Endothelial cell of umbilical vein (primary cell): ENCODE measurements at regions not wholly inside any gene's neighbourhood (a gene's known extent, or its start where the extent isn't known, plus 50 kb on each side); places are given as distances from the start of the nearest gene placed in this dataset.

Source experiments
- BruUV-seq: library from RNA; stranded (reverse); fragments of 400-500 nt; replicated peaks from 2 replicates; lab custom pipeline; 2021; lab: Mats Ljungman, UMichigan
- CTCF ChIA-PET: fragments of 300-600, 350-600 bp; sonication (Branson Sonifier 250); formaldehyde crosslinking; loops from one replicate; lab custom pipeline; 2021; ENCODE audit warnings: antibody characterized with exemption, inconsistent platforms; lab: Charles Lee
- POLR2A ChIA-PET: fragments of 300-600, 350-600 bp; sonication (Branson Sonifier 250); formaldehyde crosslinking; loops from one replicate; lab custom pipeline; 2021; ENCODE audit warnings: antibody characterized with exemption, inconsistent platforms; lab: Charles Lee
- DNase-seq: peaks from one replicate; pipeline ENCODE4 v3.0.0-alpha.2; 2011; ENCODE audit warnings: low read depth, low spot score
- FAIRE-seq: peaks from 2 replicates; lab custom pipeline; 2011; peaks lifted over from hg19 to GRCh38; lab: Jason Lieb, UNC
- H2AFZ ChIP-seq: 2 replicates; pipeline ENCODE4 v1.6.0; 2012; ENCODE audit warnings: low read depth, low read length, control low read depth, inconsistent platforms
- H3K27ac ChIP-seq: 2 replicates; pipeline ENCODE4 v1.5.1; 2011; ENCODE audit warnings: low read depth, mild to moderate bottlenecking, control low read depth, low read length, moderate library complexity; ENCODE audit not compliant: insufficient read depth
- H3K27me3 ChIP-seq, 2 experiments: 2 replicates each; pipeline versions ENCODE4 v1.6.0 to v1.6.1; 2011; ENCODE audit warnings: low read length in 2 of 2, mixed read lengths in 1 of 2; ENCODE audit not compliant: control insufficient read depth in 2 of 2, insufficient read depth in 2 of 2
- H3K36me3 ChIP-seq, 2 experiments: 2 replicates in 1 of 2; 3 replicates in 1 of 2; pipeline ENCODE4 v1.5.1; 2011; ENCODE audit warnings: low read length in 2 of 2, mild to moderate bottlenecking in 1 of 2, moderate library complexity in 1 of 2; ENCODE audit not compliant: control insufficient read depth in 2 of 2, insufficient read depth in 2 of 2; ENCODE audit errors: extremely low read depth in 1 of 2
- H3K4me1 ChIP-seq: 3 replicates; pipeline ENCODE4 v1.5.1; 2011; ENCODE audit warnings: mild to moderate bottlenecking, low read length; ENCODE audit not compliant: control insufficient read depth, insufficient read depth; ENCODE audit errors: extremely low read depth
- H3K4me2 ChIP-seq: 2 replicates; pipeline ENCODE4 v1.6.1; 2011; ENCODE audit warnings: low read length, control low read depth, mixed read lengths; ENCODE audit not compliant: insufficient read depth
- H3K4me3 ChIP-seq, 3 experiments: fragments of 200-600 bp in 1 of 3; sonication (generic), shearing (Covaris generic) in 1 of 3; replicated peaks in 1 of 3; 2 replicates each; pipeline ENCODE4 v1.5.1; 2011 to 2016; ENCODE audit warnings: control low read depth in 3 of 3, low read length in 3 of 3, mild to moderate bottlenecking in 2 of 3, inconsistent platforms in 1 of 3, low read depth in 1 of 3, moderate library complexity in 1 of 3; ENCODE audit not compliant: insufficient read depth in 1 of 3
- H3K79me2 ChIP-seq: 2 replicates; pipeline ENCODE4 v1.6.0; 2012; ENCODE audit warnings: low read length, inconsistent platforms; ENCODE audit not compliant: control insufficient read depth, insufficient read depth
- H3K9ac ChIP-seq: replicated peaks from 2 replicates; pipeline ENCODE3; 2011; ENCODE audit warnings: low read length, control low read depth; ENCODE audit not compliant: insufficient read depth; ENCODE audit errors: extremely low read depth
- H3K9me1 ChIP-seq: replicated peaks from 3 replicates; pipeline ENCODE4 v1.6.0; 2011; ENCODE audit warnings: mild to moderate bottlenecking, low read length; ENCODE audit not compliant: control insufficient read depth, insufficient read depth; ENCODE audit errors: extremely low read depth
- H3K9me3 ChIP-seq: replicated peaks from 2 replicates; pipeline ENCODE4 v1.5.1; 2012; ENCODE audit warnings: low read length, inconsistent platforms; ENCODE audit not compliant: control insufficient read depth, insufficient read depth
- H4K20me1 ChIP-seq: replicated peaks from 2 replicates; pipeline ENCODE3; 2011; ENCODE audit warnings: mild to moderate bottlenecking, low read length; ENCODE audit not compliant: control insufficient read depth, insufficient read depth; ENCODE audit errors: extremely low read depth
- CTCF ChIP-seq, 2 donors: IDR thresholded peaks; 1 replicate in 1 of 2; 2 replicates in 1 of 2; pipeline ENCODE4 v1.5.1; 2011; ENCODE audit warnings: low read length in 2 of 2, mild to moderate bottlenecking in 2 of 2, moderate library complexity in 2 of 2, control low read depth in 1 of 2, inconsistent platforms in 1 of 2, low read depth in 1 of 2; ENCODE audit not compliant: insufficient read depth in 1 of 2; ENCODE audit errors: extremely low read depth in 1 of 2
- EZH2 ChIP-seq: IDR thresholded peaks from 2 replicates; pipeline ENCODE4 v1.6.1; 2012; ENCODE audit warnings: borderline replicate concordance, low read depth, mild to moderate bottlenecking, moderate library complexity, low read length, inconsistent platforms; ENCODE audit not compliant: severe bottlenecking
- FOS ChIP-seq: IDR thresholded peaks from 2 replicates; pipeline ENCODE4 v1.6.1; 2011; ENCODE audit warnings: mild to moderate bottlenecking, low read length, moderate library complexity, borderline replicate concordance; ENCODE audit not compliant: insufficient read depth
- GATA2 ChIP-seq: IDR thresholded peaks from 2 replicates; pipeline ENCODE4 v1.7.0; 2011; ENCODE audit warnings: low read depth, mild to moderate bottlenecking, moderate library complexity, mixed read lengths, low read length; ENCODE audit not compliant: insufficient read length, insufficient read depth
- JUN ChIP-seq: IDR thresholded peaks from 2 replicates; pipeline ENCODE4 v1.6.1; 2011; ENCODE audit warnings: borderline replicate concordance, low read depth; ENCODE audit not compliant: insufficient read length, insufficient read depth
- MAX ChIP-seq: IDR thresholded peaks from 2 replicates; pipeline ENCODE4 v1.6.1; 2011; ENCODE audit not compliant: insufficient read depth, insufficient read length
- MYC ChIP-seq: IDR thresholded peaks from one replicate; pipeline ENCODE4 v1.6.1; 2011; ENCODE audit warnings: mild to moderate bottlenecking, low read depth, low read length
- POLR2A ChIP-seq: IDR thresholded peaks from 2 replicates; pipeline ENCODE4 v1.6.1; 2012; ENCODE audit warnings: low read depth, mild to moderate bottlenecking, control low read depth, low read length
- POLR2AphosphoS5 ChIP-seq: IDR thresholded peaks from 2 replicates; pipeline ENCODE4 v1.6.1; 2012; ENCODE audit warnings: low read depth, mild to moderate bottlenecking, control low read depth, low read length, moderate library complexity; ENCODE audit not compliant: insufficient read depth
- dilution Hi-C: fragments of 300-500 bp; cut with MboI; formaldehyde crosslinking; loops from one replicate; pipeline ENCODE4 v1.15.0; 2019; ENCODE audit warnings: low sequenced_read_pairs; ENCODE audit not compliant: extremely low pct_ligation_motif_present
- intact Hi-C: fragments of 100-400 bp; cut with micrococcal nuclease; formaldehyde crosslinking; loops from one replicate; pipeline ENCODE4 v1.10.0; 2022

- H4K20me1 ChIP-seq = no peaks in the 10 kb centered on the region
- no peak for FAIRE-seq
- ChIA-PET POLR2A (no interaction called here), CTCF (no interaction called here)
- intact Hi-C loops (no loop called here), dilution Hi-C loops (no loop called here)
- H2AFZ ChIP-seq = no peak overlapping the region
- no peaks in the 10 kb centered on the region for H3K36me3 ChIP-seq
- no peaks in the 10 kb centered on the region for H3K27me3 ChIP-seq
- no peak for DNase-seq
- no peak overlapping the region for H3K9ac ChIP-seq
- H3K79me2 ChIP-seq = no peaks in the 10 kb centered on the region
- no TSS peak for BruUV-seq
- H3K4me3 ChIP-seq = no peak overlapping the region
- H3K27ac ChIP-seq = no peak overlapping the region
- TF ChIP-seq CTCF (IDR thresholded peaks at IDR 0.05; ENCODE audit: extremely low read depth in 1 of 2, insufficient read depth in 1 of 2, low read depth in 1 of 2, low read length in 2 of 2) (no peak), FOS (no peak), POLR2AphosphoS5 (no peak), MYC (no peak), MAX (no peak), JUN (no peak), POLR2A (no peak), EZH2 (no peak), GATA2 (no peak)
- no peaks in the 10 kb centered on the region for H3K4me1 ChIP-seq
- H3K9me3 ChIP-seq = no peaks in the 10 kb centered on the region
- H3K4me2 ChIP-seq = no peak overlapping the region
- no peaks in the 10 kb centered on the region for H3K9me1 ChIP-seq
These were observed 488.7 kb downstream of the RSL24D1 start for GRCh38 chr15:54707805-54708752.
